ENCODE measurements at regions not wholly inside any gene's neighbourhood (a gene's known extent, or its start where the extent isn't known, plus 50 kb on each side); places are given as distances from the start of the nearest gene placed in this dataset.

GRCh38 chr5:92180391-92180790 lies 797.3 kb upstream of the ARRDC3 start:
- Histone ChIP-seq H3K9ac (ENCODE audit: low read length) (no peak overlapping the region), H2AFZ (ENCODE audit: low read depth, low read length) (no peak overlapping the region), H3F3A (ENCODE audit: insufficient read depth, low read length, poor library complexity, severe bottlenecking) (no peaks in the 10 kb centered on the region), H3K4me2 (ENCODE audit: low read length) (no peak overlapping the region), H4K20me1 (ENCODE audit: insufficient read depth) (no peaks in the 10 kb centered on the region), H3K27ac (ENCODE audit: low read length) (no peak overlapping the region), H3K79me2 (replicated peaks; ENCODE audit: insufficient read depth, low read length) (no peaks in the 10 kb centered on the region), H3K27me3 (ENCODE audit: insufficient read depth, low read depth, low read length) (no peaks in the 10 kb centered on the region), H3K9me2 (ENCODE audit: insufficient read depth, low read length) (no peaks in the 10 kb centered on the region), H3K9me3 (ENCODE audit: low read length) (no peaks in the 10 kb centered on the region), H3K36me3 (ENCODE audit: insufficient read depth, low read length) (no peaks in the 10 kb centered on the region), H3K4me3 (ENCODE audit: low read length) (no peak overlapping the region)
- TF ChIP-seq CTCF (IDR thresholded peaks at IDR 0.05; ENCODE audit: poor library complexity, severe bottlenecking) (no peak), EZH2 (IDR thresholded peaks at IDR 0.05; ENCODE audit: borderline replicate concordance, insufficient read depth, low read length, poor library complexity, severe bottlenecking) (no peak), REST (IDR thresholded peaks at IDR 0.05; ENCODE audit: borderline replicate concordance) (no peak)

GRCh38 chr5:92179651-92180050 lies 796.5 kb upstream of the ARRDC3 start:
- Histone ChIP-seq H3K9me3 (ENCODE audit: low read length) (no peaks in the 10 kb centered on the region), H3K27me3 (ENCODE audit: insufficient read depth, low read depth, low read length) (no peaks in the 10 kb centered on the region), H3K27ac (ENCODE audit: low read length) (no peak overlapping the region), H3K9me2 (ENCODE audit: insufficient read depth, low read length) (no peaks in the 10 kb centered on the region), H4K20me1 (ENCODE audit: insufficient read depth) (no peaks in the 10 kb centered on the region), H3K9ac (ENCODE audit: low read length) (no peak overlapping the region), H3F3A (ENCODE audit: insufficient read depth, low read length, poor library complexity, severe bottlenecking) (no peaks in the 10 kb centered on the region), H3K4me3 (ENCODE audit: low read length) (no peak overlapping the region), H3K79me2 (replicated peaks; ENCODE audit: insufficient read depth, low read length) (no peaks in the 10 kb centered on the region), H3K4me2 (ENCODE audit: low read length) (no peak overlapping the region), H2AFZ (ENCODE audit: low read depth, low read length) (no peak overlapping the region), H3K36me3 (ENCODE audit: insufficient read depth, low read length) (no peaks in the 10 kb centered on the region)
- TF ChIP-seq REST (IDR thresholded peaks at IDR 0.05; ENCODE audit: borderline replicate concordance) (no peak), TAF1 (IDR thresholded peaks at IDR 0.05; ENCODE audit: low read depth) (no peak), POLR2AphosphoS5 (IDR thresholded peaks at IDR 0.05) (no peak), EP300 (conservative IDR thresholded peaks at IDR 0.05; ENCODE audit: poor library complexity, severe bottlenecking) (no peak), RAD21 (conservative IDR thresholded peaks at IDR 0.05) (no peak), EZH2 (IDR thresholded peaks at IDR 0.05; ENCODE audit: borderline replicate concordance, insufficient read depth, low read length, poor library complexity, severe bottlenecking) (no peak), SMC3 (conservative IDR thresholded peaks at IDR 0.05; ENCODE audit: poor library complexity) (no peak), MXI1 (conservative IDR thresholded peaks at IDR 0.05; ENCODE audit: poor library complexity, severe bottlenecking) (no peak), CTCF (IDR thresholded peaks at IDR 0.05; ENCODE audit: poor library complexity, severe bottlenecking) (no peak)
